SH-SY5Y (cell line): ENCODE measurements at regions not wholly inside any gene's neighbourhood (a gene's known extent, or its start where the extent isn't known, plus 50 kb on each side); places are given as distances from the start of the nearest gene placed in this dataset.

Source experiments
- GATA2 ChIP-seq: IDR thresholded peaks from 2 replicates; pipeline ENCODE4 v1.6.1; 2011; ENCODE audit warnings: mild to moderate bottlenecking, low read depth, low read length
- GATA3 ChIP-seq: IDR thresholded peaks from 2 replicates; pipeline ENCODE4 v1.6.1; 2011; ENCODE audit warnings: low read depth, mild to moderate bottlenecking, low read length, moderate library complexity

DNA sequence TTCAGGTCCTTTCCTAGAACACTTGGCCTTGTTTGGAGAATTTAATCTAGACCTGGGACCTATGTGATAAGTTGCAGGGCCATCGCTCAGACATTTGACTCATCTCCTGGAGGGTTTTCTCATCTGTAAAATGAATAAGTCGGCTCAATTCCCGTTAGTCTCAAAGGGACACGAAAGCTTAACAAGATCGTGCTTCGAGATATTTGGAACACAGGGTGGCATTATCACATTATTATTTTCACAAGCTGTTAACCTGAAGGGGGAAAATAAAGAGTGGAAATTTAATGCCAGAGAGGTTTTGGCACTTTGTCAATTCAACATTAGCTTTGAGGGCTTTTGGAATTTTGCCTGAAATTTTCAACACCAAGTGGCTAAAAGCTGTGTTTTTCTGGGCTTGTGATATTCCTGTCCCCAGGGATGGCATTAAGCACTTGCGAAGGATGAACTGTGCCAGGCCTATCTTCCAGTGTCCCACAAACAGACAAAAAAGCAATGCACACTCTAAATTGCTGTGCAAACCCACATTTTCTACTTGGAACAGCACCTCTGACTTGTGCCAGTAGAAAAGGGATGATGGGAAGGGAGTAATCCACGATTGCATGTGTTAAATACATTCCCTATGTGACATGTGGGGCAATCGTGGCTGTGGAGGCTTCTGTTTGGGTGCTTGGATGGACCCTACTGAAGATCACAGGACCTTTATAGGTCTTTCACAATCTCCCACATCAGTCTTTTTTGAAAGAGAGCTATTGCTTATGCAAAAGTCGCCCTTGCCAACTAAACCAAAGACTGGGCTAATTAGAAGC lies 478.7 kb downstream of the MFSD1 start:
- TF ChIP-seq GATA3 (peak; percentile 67), GATA2 (peak; percentile 92)

DNA sequence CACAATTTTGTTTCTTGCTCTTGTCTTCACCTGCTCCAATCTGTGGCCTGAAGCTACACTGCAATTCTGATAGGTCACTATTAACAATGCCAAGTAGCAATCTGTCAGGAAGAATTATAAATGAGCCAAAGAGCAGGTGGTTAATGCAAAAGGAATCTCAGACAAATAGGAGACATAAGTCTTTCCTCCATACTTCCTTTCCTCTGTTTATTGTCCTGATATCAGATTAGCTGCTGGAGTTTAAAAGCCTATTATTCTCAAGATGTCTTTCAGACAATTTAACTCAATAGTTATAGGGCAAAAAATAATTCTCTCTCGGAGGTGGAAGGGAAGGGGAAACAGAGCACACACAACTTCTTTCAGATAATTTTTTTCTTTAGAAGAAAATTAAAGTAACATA lies 491.6 kb downstream of the MFSD1 start:
- TF ChIP-seq GATA3, result no peak
- no peak for TF ChIP-seq GATA2

DNA sequence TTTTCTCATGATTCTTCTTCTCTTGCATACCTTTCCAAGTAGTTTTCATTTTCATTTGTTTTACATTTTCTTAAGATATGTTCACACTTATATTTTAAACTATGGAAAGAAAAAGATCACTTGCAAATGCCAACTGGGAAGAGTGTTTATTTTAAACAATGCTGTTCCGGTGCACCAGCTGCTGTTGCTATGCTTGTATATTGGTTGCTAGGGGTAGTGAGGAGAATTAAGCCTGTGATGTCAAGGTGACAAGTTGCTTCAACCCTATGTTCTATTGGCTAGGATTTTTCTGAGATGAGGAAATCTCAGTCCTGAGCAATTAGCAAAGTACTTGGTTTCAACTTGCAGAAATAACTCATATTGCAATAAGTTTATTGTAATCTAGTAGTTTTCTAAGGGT lies 500.1 kb downstream of the MFSD1 start:
- no peak for TF ChIP-seq GATA3
- no peak for TF ChIP-seq GATA2

GRCh38 chr3:159305017-159305416 lies 503.2 kb downstream of the MFSD1 start:
- no peak for TF ChIP-seq GATA2
- TF ChIP-seq GATA3, result no peak

GRCh38 chr3:159319156-159319555 lies 517.3 kb downstream of the MFSD1 start:
- TF ChIP-seq GATA3 (no peak), GATA2 (no peak)

GRCh38 chr3:159322322-159322939 lies 520.6 kb downstream of the MFSD1 start:
- TF ChIP-seq GATA2 (no peak), GATA3 (no peak)

GRCh38 chr3:159323848-159324247 lies 522.0 kb downstream of the MFSD1 start:
- TF ChIP-seq GATA3 (no peak), GATA2 (no peak)

- no peak for TF ChIP-seq GATA2
- TF ChIP-seq GATA3, result no peak
These were observed 525.1 kb downstream of the MFSD1 start for GRCh38 chr3:159326998-159327397.

- TF ChIP-seq GATA3 (no peak), GATA2 (no peak)
These were observed 530.8 kb downstream of the MFSD1 start for GRCh38 chr3:159332535-159333099.

GRCh38 chr3:159339131-159339530 lies 537.3 kb downstream of the MFSD1 start:
- no peak for TF ChIP-seq GATA3
- TF ChIP-seq GATA2, result no peak

- TF ChIP-seq GATA2, result no peak
- no peak for TF ChIP-seq GATA3
These were observed 539.1 kb downstream of the MFSD1 start for GRCh38 chr3:159340877-159341500.

GRCh38 chr3:159346271-159346903 lies 544.5 kb downstream of the MFSD1 start:
- TF ChIP-seq GATA3 (no peak), GATA2 (no peak)

DNA sequence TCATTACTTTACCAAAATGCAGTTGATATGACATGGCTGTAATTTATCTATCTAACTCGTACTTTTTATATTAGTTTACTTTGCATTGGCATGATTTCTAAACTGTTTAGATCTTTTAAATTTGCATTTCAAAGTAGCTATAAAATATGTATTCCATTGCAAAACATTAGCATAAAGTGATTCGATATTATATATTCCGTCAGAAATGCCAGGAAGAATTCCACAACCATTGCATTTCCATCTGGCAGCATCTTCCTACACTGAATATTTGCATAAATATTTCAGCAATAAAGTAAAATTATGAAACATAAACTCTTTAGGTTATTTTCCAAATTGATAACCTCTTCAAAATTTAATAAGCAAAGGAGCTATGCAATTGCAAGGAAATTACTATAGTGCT lies 546.6 kb downstream of the MFSD1 start:
- TF ChIP-seq GATA2 (no peak), GATA3 (no peak)

GRCh38 chr3:159356606-159357005 lies 554.8 kb downstream of the MFSD1 start:
- no peak for TF ChIP-seq GATA2
- no peak for TF ChIP-seq GATA3

- TF ChIP-seq GATA3, result no peak
- no peak for TF ChIP-seq GATA2
These were observed 562.7 kb downstream of the MFSD1 start for GRCh38 chr3:159364511-159364910.
